ENCODE measurements at regions not wholly inside any gene's neighbourhood (a gene's known extent, or its start where the extent isn't known, plus 50 kb on each side); places are given as distances from the start of the nearest gene placed in this dataset.

DNA sequence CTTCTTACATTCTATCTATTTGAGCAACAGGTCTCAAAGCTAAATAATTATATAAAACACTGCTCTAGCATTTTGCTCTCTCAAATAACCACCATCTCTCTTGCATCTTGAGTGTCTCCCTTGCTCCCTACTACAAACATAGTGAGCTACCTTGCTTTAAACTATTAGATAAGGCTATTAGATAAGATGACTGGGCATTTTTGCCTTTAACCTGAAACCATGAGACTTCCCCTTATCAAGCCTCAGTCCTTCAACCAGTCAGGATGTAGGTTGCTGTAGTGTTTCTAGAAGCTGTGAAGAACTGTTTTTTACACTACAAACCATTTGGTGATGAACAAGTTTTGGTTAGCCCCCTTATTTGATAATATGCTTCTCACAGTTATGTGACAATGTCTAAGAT is 115.4 kb upstream of the MAP2 start:
- Histone ChIP-seq H2AFZ (no peak overlapping the region), H3K27ac (ENCODE audit: low read depth) (no peak overlapping the region; the same call in 1 of the 2 replicates), H3F3A (replicated peaks; ENCODE audit: low read depth) (peaks cover 33% of the 10 kb centered on the region), H3K9me2 (ENCODE audit: insufficient read depth) (peaks cover 4% of the 10 kb centered on the region; the same call in 1 of the 2 replicates), H3K4me2 (no peak overlapping the region), H3K36me3 (ENCODE audit: insufficient read depth) (peaks cover 27% of the 10 kb centered on the region; the same call in 1 of the 2 replicates), H3K4me1 (ENCODE audit: insufficient read depth) (peaks cover 24% of the 10 kb centered on the region), H3K4me3 (no peak overlapping the region), H3K27me3 (ENCODE audit: insufficient read depth) (no peaks in the 10 kb centered on the region), H3K79me2 (replicated peaks; ENCODE audit: insufficient read depth) (peaks cover 7% of the 10 kb centered on the region), H4K20me1 (replicated peaks; ENCODE audit: insufficient read depth) (peaks cover 20% of the 10 kb centered on the region; the same call in 1 of the 2 replicates)
- H3K27me3 Mint-ChIP-seq (ENCODE audit: insufficient read depth, low read depth, poor library complexity): peaks cover 44% of the 10 kb centered on the region
- H3K27ac Mint-ChIP-seq: peak overlapping the region; percentile 76
- peaks cover 46% of the 10 kb centered on the region for H3K4me1 Mint-ChIP-seq
- H3K4me3 Mint-ChIP-seq: no peak overlapping the region; the same call in 2 of the 3 replicates
- DNase-seq (ENCODE audit: low spot score) (no peak), ATAC-seq (no peak)
- TF ChIP-seq CREB1 (CRISPR knock-in tag; IDR thresholded peaks at IDR 0.05; ENCODE audit: low read depth): no peak
- TF ChIP-seq, protein P1, sequence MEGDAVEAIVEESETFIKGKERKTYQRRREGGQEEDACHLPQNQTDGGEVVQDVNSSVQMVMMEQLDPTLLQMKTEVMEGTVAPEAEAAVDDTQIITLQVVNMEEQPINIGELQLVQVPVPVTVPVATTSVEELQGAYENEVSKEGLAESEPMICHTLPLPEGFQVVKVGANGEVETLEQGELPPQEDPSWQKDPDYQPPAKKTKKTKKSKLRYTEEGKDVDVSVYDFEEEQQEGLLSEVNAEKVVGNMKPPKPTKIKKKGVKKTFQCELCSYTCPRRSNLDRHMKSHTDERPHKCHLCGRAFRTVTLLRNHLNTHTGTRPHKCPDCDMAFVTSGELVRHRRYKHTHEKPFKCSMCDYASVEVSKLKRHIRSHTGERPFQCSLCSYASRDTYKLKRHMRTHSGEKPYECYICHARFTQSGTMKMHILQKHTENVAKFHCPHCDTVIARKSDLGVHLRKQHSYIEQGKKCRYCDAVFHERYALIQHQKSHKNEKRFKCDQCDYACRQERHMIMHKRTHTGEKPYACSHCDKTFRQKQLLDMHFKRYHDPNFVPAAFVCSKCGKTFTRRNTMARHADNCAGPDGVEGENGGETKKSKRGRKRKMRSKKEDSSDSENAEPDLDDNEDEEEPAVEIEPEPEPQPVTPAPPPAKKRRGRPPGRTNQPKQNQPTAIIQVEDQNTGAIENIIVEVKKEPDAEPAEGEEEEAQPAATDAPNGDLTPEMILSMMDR (conservative IDR thresholded peaks at IDR 0.05; ENCODE audit: low read depth in 2 of 2): no peak
- TF ChIP-seq NANOG (IDR thresholded peaks at IDR 0.05; ENCODE audit: borderline replicate concordance): no peak
- TF ChIP-seq POLR2AphosphoS5 (IDR thresholded peaks at IDR 0.05; ENCODE audit: low read depth): no peak
- TF ChIP-seq, protein P2, sequence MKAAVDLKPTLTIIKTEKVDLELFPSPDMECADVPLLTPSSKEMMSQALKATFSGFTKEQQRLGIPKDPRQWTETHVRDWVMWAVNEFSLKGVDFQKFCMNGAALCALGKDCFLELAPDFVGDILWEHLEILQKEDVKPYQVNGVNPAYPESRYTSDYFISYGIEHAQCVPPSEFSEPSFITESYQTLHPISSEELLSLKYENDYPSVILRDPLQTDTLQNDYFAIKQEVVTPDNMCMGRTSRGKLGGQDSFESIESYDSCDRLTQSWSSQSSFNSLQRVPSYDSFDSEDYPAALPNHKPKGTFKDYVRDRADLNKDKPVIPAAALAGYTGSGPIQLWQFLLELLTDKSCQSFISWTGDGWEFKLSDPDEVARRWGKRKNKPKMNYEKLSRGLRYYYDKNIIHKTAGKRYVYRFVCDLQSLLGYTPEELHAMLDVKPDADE (IDR thresholded peaks at IDR 0.05): no peak
- no peak for TF ChIP-seq ZNF331 (CRISPR knock-in tag; IDR thresholded peaks at IDR 0.05; ENCODE audit: low read depth)
- TF ChIP-seq ZNF114 (CRISPR knock-in tag; IDR thresholded peaks at IDR 0.05): no peak
- no peak for TF ChIP-seq STAT1 (IDR thresholded peaks at IDR 0.05; ENCODE audit: unreplicated experiment)
- H3K36me3 Mint-ChIP-seq (ENCODE audit: low read depth): peaks cover 81% of the 10 kb centered on the region
- peaks cover 12% of the 10 kb centered on the region; the same call in 2 of the 3 replicates for H3K9me3 Mint-ChIP-seq

DNA sequence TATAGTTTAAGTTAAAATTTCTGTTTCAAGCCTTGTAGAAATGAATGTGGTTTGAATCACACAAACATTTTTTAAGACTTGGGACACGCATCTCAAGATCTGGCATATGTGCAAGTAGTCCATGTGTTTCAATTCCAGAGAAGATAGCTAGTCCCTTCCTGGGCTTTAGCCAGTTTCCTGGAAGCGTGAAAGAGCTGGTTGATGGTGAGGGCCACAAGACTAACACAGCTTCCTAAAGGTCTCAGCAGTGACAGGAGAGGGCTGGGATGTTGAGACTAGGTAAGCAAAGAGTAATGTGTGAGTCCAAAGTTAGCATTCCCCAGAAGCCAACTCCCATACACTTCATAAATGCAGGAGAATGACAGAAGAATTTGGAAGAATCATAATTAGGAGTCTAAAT is 111.9 kb upstream of the MAP2 start:
- Histone ChIP-seq H3K4me1 (ENCODE audit: insufficient read depth) (0 out of 2 replicates have a peak, but pooled peaks cover 5% of the 10 kb centered on the region), H3F3A (replicated peaks; ENCODE audit: low read depth) (peaks cover 13% of the 10 kb centered on the region), H3K79me2 (replicated peaks; ENCODE audit: insufficient read depth) (no peaks in the 10 kb centered on the region), H3K4me2 (no peak overlapping the region), H3K27ac (ENCODE audit: low read depth) (no peak overlapping the region), H3K9me2 (ENCODE audit: insufficient read depth) (peaks cover 1% of the 10 kb centered on the region; the same call in 1 of the 2 replicates), H3K4me3 (no peak overlapping the region), H3K36me3 (ENCODE audit: insufficient read depth) (no peaks in the 10 kb centered on the region), H4K20me1 (replicated peaks; ENCODE audit: insufficient read depth) (peaks cover 18% of the 10 kb centered on the region; the same call in 1 of the 2 replicates), H3K27me3 (ENCODE audit: insufficient read depth) (no peaks in the 10 kb centered on the region), H2AFZ (no peak overlapping the region)
- ATAC-seq (no peak), DNase-seq (ENCODE audit: low spot score) (no peak)
- Mint-ChIP-seq H3K4me1 (peaks cover 25% of the 10 kb centered on the region), H3K27me3 (ENCODE audit: insufficient read depth, low read depth, poor library complexity) (peaks cover 15% of the 10 kb centered on the region), H3K36me3 (ENCODE audit: low read depth) (peaks cover 54% of the 10 kb centered on the region), H3K9me3 (no peaks in the 10 kb centered on the region), H3K27ac (no peak overlapping the region), H3K4me3 (no peak overlapping the region)
- TF ChIP-seq POLR2AphosphoS5 (IDR thresholded peaks at IDR 0.05; ENCODE audit: low read depth): no peak
- TF ChIP-seq, protein P1 (conservative IDR thresholded peaks at IDR 0.05; ENCODE audit: low read depth in 2 of 2): no peak
- no peak for TF ChIP-seq EZH2 (IDR thresholded peaks at IDR 0.05; ENCODE audit: low read depth, unreplicated experiment)
- TF ChIP-seq EZH2phosphoT487 (IDR thresholded peaks at IDR 0.05; ENCODE audit: unreplicated experiment): no peak
- TF ChIP-seq, protein P2 (IDR thresholded peaks at IDR 0.05): no peak
- no peak for TF ChIP-seq ZNF114 (CRISPR knock-in tag; IDR thresholded peaks at IDR 0.05)
- no peak for TF ChIP-seq NANOG (IDR thresholded peaks at IDR 0.05; ENCODE audit: borderline replicate concordance)
- no peak for TF ChIP-seq STAT1 (IDR thresholded peaks at IDR 0.05; ENCODE audit: unreplicated experiment)
